Stomach (tissue), 8 donors: ENCODE measurements at regions not wholly inside any gene's neighbourhood (a gene's known extent, or its start where the extent isn't known, plus 50 kb on each side); places are given as distances from the start of the nearest gene placed in this dataset.

Experiments used
- DNase-seq, 2 donors: peaks; one replicate each; pipeline versions ENCODE4 v3.0.0 to v3.0.0-alpha.2; 2013 to 2019
- H3K27ac ChIP-seq, 5 donors: fragments of 200-600 bp in 4 of 5; sonication (generic) in 4 of 5; one replicate each; pipeline ENCODE4 v1.5.1; 2013 to 2019; ENCODE audit warnings: mild to moderate bottlenecking in 1 of 5, moderate library complexity in 1 of 5
- H3K27me3 ChIP-seq, 3 donors: fragments of 200-600 bp; sonication (generic); one replicate each; pipeline ENCODE4 v1.5.1; 2017 to 2019; ENCODE audit warnings: mixed run types in 1 of 3
- H3K36me3 ChIP-seq, 4 donors: fragments of 200-600 bp; sonication (generic); 1 replicate in 3 of 4; 2 replicates in 1 of 4; pipeline ENCODE4 v1.5.1; 2016 to 2019
- H3K4me1 ChIP-seq, 4 donors: fragments of 200-600 bp; sonication (generic); one replicate each; pipeline ENCODE4 v1.5.1; 2016 to 2019
- H3K4me3 ChIP-seq, 4 donors: fragments of 200-600 bp; sonication (generic) in 3 of 4; one replicate each; pipeline ENCODE4 v1.5.1; 2016 to 2019; ENCODE audit warnings: mild to moderate bottlenecking in 1 of 4
- H3K9me3 ChIP-seq, 4 donors: fragments of 200-600 bp; sonication (generic); one replicate each; pipeline ENCODE4 v1.5.1; 2016 to 2019
- CTCF ChIP-seq, 7 experiments: fragments of 450-650 bp in 4 of 7; fragments of 200-600 bp in 3 of 7; sonication (generic) in 3 of 7; IDR thresholded peaks; one replicate each; pipeline ENCODE4 v1.5.1; 2016 to 2019; ENCODE audit warnings: antibody characterized with exemption in 7 of 7, control low read depth in 2 of 7, mild to moderate bottlenecking in 1 of 7
- EP300 ChIP-seq: sonication (generic); formaldehyde crosslinking; IDR thresholded peaks from one replicate; pipeline ENCODE4 v1.6.1; 2017; ENCODE audit warnings: antibody characterized with exemption
- POLR2A ChIP-seq, 4 donors: fragments of 450-650 bp; IDR thresholded peaks; one replicate each; pipeline ENCODE4 v1.6.1; 2016; ENCODE audit warnings: antibody characterized with exemption in 4 of 4, control low read depth in 2 of 4, mild to moderate bottlenecking in 1 of 4, moderate library complexity in 1 of 4
- POLR2AphosphoS5 ChIP-seq, 3 donors: sonication (generic); formaldehyde crosslinking; IDR thresholded peaks; one replicate each; pipeline ENCODE4 v1.6.1; 2016; ENCODE audit warnings: antibody characterized with exemption in 3 of 3
- WGBS, 5 donors: extraction: QIAGEN DNeasy Blood & Tissue Kit in 3 of 5; methylation state at CpG; one replicate each; pipeline versions ENCODE4 v1.1.5 to v1.1.7; 2013 to 2018; 5-methylcytosine and 5-hydroxymethylcytosine counted together
- intact Hi-C: fragments of 100-400 bp; cut with DNase I; formaldehyde crosslinking; loops from one replicate; pipeline ENCODE4 v1.15.1; 2023; ENCODE audit warnings: low total_unique reads
- donor health status: healthy with polysubstance abuse.
- donor health status: Bipolar disorder and iron deficiency.
- donor health status: healthy.

- no peak overlapping the region for H3K4me3 ChIP-seq
- H3K27ac ChIP-seq, result no peak overlapping the region
- no peaks in the 10 kb centered on the region for H3K4me1 ChIP-seq
- H3K36me3 ChIP-seq, result no peaks in the 10 kb centered on the region
- no peaks in the 10 kb centered on the region for H3K9me3 ChIP-seq
- TF ChIP-seq POLR2AphosphoS5 (IDR thresholded peaks at IDR 0.05), result no peak
- no peak for TF ChIP-seq EP300
- no peak for TF ChIP-seq POLR2A (IDR thresholded peaks at IDR 0.05)
- TF ChIP-seq CTCF (IDR thresholded peaks at IDR 0.05), result no peak
- no peak for DNase-seq
- 54 to 72% (median 63%) methylated on average over 2 of the region's 2 CpGs for WGBS, 5 donors
- no peaks in the 10 kb centered on the region for H3K27me3 ChIP-seq
- intact Hi-C loops, result no loop called here
Observed at GRCh38 chr1:79396901-79397300, 390.4 kb upstream of the ADGRL4 start.

GRCh38 chr1:79388694-79389361 is 382.3 kb upstream of the ADGRL4 start:
- no peak overlapping the region for H3K4me3 ChIP-seq
- H3K27ac ChIP-seq, result no peak overlapping the region
- intact Hi-C loops, result no loop called here
- no peak for TF ChIP-seq POLR2A (IDR thresholded peaks at IDR 0.05)
- TF ChIP-seq CTCF (IDR thresholded peaks at IDR 0.05), result no peak
- no peak for TF ChIP-seq POLR2AphosphoS5 (IDR thresholded peaks at IDR 0.05)
- TF ChIP-seq EP300, result no peak
- no peaks in the 10 kb centered on the region for H3K4me1 ChIP-seq
- no peaks in the 10 kb centered on the region for H3K36me3 ChIP-seq
- no peaks in the 10 kb centered on the region for H3K9me3 ChIP-seq
- DNase-seq, result no peak
- 86 to 93% (median 92%) methylated on average over 3 of the region's 3 CpGs for WGBS, 5 donors
- no peaks in the 10 kb centered on the region for H3K27me3 ChIP-seq

- H3K4me3 ChIP-seq, result no peak overlapping the region
- no peaks in the 10 kb centered on the region for H3K27me3 ChIP-seq
- intact Hi-C loops, result no loop called here
- TF ChIP-seq POLR2AphosphoS5 (IDR thresholded peaks at IDR 0.05) (no peak), POLR2A (IDR thresholded peaks at IDR 0.05) (no peak), EP300 (no peak), CTCF (IDR thresholded peaks at IDR 0.05) (no peak)
- no peak for DNase-seq
- no peaks in the 10 kb centered on the region for H3K4me1 ChIP-seq
- no peaks in the 10 kb centered on the region for H3K36me3 ChIP-seq
- 78 to 92% (median 83%) methylated on average over 1 of the region's 1 CpG for WGBS, 5 donors
- H3K27ac ChIP-seq, result no peak overlapping the region
- H3K9me3 ChIP-seq, result no peaks in the 10 kb centered on the region
Observed at GRCh38 chr1:79386730-79387129, 380.2 kb upstream of the ADGRL4 start.

GRCh38 chr1:79380078-79380477 is 373.5 kb upstream of the ADGRL4 start:
- 57 to 91% (median 73%) methylated on average over 3 of the region's 3 CpGs for WGBS, 5 donors

More at GRCh38 chr1:79380078-79380477, 373.5 kb upstream of the ADGRL4 start:
- no peak overlapping the region for H3K27ac ChIP-seq
- H3K4me3 ChIP-seq, result no peak overlapping the region
- TF ChIP-seq EP300 (no peak), POLR2A (IDR thresholded peaks at IDR 0.05) (no peak), CTCF (IDR thresholded peaks at IDR 0.05) (no peak), POLR2AphosphoS5 (IDR thresholded peaks at IDR 0.05) (no peak)
- intact Hi-C loops, result no loop called here
- H3K27me3 ChIP-seq, result no peaks in the 10 kb centered on the region
- no peak for DNase-seq
- no peaks in the 10 kb centered on the region for H3K4me1 ChIP-seq
- no peaks in the 10 kb centered on the region for H3K36me3 ChIP-seq
- H3K9me3 ChIP-seq, result no peaks in the 10 kb centered on the region
